ENCODE measurements at regions not wholly inside any gene's neighbourhood (a gene's known extent, or its start where the extent isn't known, plus 50 kb on each side); places are given as distances from the start of the nearest gene placed in this dataset.
A peak's percentile ranks its signal among the peaks of the same experiment; 100 is the strongest.
"Not testable (repeated sequence)": the region's sequence is repeated elsewhere in the genome, so short reads cannot be mapped to it uniquely, and the experiment has no call there.

DNA sequence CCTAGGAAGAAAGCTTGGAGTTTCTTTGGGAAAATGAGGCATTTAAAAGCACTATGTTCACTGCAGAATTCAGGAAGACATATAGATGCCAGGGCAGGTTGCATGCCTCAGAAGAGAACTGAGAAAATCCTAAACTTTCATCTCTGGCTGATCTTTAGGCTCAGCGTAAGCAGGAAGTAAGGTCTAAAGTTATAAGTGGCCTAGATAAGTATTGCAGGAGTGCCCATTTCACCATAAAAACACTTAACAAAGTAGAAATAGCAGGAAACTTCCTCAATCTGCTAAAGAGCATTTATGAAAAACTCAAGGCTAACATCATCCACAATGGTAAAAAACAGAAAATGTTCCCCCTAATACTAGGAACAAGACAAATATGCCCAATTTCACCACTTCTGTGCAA lies 320.3 kb downstream of the BMP2 start:
- no peak for DNase-seq

DNA sequence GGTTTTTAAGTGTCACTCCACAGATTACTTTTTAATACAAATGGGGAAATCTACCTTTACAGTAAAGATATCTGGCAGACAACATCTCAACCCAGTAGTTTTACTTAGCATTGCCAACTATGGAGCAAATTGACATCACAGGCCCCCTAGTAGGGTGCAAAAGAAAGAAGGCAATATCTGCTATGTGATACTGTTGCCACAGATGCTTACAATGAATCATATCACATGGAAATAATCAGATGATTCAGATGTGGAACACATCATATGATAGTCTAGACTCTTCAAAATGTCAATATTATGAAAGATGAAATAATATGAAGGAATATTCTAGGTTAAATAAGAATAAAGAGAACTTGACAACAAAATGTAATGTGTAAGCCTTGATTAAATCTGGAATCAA lies 322.5 kb downstream of the BMP2 start:
- no peak for DNase-seq

DNA sequence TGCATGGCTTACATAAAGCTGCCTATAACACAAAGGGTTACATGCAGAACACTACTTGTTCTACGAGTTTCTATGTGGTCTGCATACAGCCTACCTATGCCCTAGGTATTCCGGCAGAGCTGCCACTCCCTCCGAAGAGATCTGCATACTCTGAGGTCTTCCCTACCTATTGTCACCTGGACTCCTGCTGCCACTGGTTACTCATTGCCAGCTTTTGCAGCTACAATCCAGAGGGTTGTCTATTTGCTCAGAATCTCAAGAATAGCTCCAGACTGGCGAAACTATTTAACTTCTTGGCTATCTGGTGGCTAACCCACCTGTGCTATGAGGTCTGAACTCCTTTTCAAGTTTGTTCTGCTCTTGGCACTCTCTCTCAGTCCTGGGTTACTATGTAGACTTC lies 323.3 kb downstream of the BMP2 start:
- no peak for DNase-seq

DNA sequence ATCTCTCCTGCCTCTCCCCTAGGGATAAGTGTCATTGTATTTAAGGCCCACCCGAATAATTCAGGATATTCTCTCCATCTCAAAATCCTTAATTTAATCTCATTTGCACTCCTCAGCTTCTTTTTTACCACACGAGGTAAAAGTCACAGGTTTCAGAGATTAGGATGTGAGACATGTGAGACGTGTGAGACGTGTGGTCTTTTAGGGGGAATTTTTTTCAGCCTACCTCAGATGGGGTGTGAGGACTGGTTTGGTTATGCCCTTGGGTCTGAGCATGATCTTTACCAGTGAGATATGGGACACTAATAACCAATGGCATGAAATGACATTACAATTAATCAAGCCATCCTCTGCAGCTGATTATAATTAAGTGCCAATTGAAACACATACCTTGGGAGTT lies 324.2 kb downstream of the BMP2 start:
- no peak for DNase-seq

DNA sequence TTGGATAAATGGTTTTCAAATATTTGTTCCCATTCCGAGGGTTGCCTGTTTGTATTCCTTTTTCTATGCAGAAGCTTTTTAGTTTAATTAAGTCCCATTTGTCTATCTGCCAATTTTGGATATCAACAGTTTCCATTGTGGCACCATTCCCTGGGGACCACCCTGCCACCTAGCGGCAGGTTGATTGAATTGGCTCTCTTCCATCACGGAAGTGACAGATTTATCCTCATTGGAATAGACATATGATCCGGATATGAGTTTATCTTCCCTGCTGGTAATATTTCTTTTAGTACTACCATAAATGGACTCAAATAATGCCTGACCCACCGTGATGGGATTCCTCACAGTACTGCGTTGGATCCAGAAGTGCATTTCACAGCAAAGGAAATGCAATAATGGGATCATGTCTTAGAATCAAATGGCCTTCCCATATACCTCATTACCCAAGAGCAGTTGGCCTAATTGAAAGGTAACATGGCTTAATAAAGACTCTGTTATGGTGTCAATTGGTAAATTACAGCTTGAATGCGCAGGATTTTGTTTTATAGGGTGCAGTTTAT lies 327.0 kb downstream of the BMP2 start:
- DNase-seq, result peak; percentile 67

DNA sequence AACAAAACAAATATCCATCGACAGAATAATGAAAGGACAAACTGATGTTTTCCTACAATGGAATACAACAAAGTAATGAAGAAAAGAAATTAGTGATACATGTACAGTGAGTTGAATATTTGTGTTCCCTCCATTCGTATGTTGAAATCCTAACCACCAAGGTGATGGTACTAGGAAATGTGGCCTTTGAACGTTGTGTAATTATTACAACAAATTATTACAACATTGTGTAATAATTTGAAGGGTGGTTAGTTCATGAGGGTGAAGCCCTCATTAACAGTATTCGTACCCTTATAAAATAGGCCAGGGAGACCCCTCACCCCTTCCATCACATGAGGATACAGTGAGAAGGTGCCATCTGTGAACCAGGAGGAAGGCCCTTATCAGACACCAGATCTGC lies 339.4 kb downstream of the BMP2 start:
- DNase-seq, result no peak

DNA sequence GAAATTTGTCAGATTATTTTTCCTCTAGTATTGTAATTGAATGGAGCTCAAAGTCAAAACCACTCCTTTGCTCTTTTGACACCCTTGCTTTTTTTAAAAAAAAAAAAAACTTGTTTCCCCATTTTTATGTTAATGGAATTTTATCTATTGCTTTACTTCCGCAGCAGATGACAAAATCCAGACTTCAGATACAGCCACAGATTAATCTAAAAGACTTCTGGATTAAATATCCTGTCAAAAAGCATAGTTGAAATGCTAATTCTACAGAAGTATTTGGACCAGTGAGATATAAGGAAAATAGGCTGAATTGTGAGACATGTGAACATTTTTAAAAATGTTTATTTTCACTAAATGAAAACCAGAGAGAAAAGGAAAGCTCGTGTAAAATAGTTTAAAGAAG lies 341.4 kb downstream of the BMP2 start:
- no peak for DNase-seq

DNA sequence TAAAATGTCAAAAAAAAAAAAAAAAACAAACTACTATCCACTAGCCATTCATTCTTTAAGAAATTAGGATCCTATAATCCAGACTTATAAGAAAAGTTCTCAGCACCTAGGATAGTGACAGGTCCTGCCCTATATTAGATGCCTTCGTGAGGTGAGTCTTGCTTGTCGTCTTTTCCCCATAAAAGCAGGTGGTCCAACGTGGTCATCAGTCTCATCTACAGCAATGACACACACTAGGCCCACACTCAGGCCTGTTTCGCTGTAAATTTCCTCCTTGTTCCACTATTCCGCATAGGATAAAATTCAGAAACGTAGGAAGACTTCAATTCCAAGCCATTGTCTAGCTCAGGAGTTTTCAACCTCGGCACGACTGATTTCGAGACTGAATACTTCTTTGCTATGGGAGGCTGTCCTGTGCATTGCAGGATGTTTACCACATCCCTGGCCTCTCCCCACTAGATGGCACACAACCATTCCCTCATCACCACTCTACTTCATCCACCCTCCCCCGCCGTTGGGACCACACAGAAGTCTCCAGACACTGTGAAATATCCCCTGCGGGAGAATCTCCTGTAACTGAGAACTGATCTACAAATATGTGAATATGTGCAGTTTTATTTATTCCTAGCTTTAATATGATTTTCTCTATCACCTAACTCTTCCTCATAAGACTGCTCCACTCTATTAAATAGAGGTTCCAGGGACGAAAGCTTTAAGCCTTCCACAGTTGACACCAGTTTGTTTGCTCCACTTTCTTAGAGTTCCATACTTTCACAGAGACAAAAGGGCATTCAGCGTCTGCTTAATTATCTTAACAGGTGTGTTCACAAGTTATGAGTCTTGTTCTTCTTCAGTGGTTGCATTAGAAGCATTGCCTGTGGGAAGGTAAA lies 346.3 kb downstream of the BMP2 start:
- peak; percentile 39 for DNase-seq

DNA sequence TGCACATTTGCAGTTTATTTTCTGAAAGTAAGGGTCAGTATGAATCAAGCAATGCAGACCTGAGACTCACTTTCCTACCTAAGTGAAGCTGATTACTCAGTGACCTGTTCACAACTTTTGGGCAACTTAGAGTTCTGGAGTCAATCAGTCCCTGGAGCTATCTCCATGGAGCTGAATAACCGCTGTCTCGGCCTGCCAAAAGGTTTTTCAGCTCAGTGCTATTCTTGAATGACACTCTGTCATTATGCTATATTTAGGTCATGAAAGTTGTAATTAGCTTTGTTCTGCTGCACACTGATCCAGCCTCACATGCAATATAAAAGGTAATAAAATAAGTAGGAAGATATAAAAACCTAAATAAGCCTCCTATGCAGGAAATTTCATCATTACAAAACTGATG lies 356.0 kb downstream of the BMP2 start:
- DNase-seq, result no peak

DNA sequence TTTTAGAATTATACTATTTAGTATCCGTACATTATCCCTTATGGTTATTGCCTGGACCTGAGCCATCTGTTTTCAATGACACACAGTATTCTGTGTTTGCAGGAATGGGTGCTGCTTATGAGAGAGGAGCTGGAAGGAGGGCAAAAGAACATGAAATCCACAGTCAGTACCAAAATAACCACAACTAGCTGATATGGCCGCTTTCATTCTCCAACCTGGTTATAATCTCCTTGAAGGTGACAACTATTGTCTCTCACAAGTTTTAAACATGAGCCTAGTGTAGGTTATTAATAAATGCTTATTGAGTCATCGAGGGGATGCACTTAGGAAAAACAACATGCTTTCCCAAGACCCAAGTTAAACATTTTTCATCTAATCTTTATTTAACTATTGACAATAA lies 356.6 kb downstream of the BMP2 start:
- no peak for DNase-seq

DNA sequence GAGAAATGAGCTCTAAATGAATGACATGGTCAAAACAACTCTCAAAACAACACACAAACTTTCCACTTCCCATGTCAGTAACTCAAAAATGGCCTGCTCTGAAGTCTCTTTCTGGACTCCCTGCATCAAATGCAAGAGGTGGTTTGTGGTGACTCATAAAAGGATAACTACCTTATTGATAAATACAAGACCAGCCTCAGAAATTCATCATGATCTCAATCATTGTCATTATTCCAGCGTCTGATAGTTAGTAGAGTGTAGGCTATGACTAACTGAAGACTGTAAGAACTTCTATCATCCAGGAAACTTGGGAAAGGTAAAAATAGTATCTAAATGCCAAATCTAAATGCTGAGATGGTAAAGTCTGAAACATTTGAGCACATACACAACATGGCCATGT lies 369.4 kb downstream of the BMP2 start:
- DNase-seq, result no peak

DNA sequence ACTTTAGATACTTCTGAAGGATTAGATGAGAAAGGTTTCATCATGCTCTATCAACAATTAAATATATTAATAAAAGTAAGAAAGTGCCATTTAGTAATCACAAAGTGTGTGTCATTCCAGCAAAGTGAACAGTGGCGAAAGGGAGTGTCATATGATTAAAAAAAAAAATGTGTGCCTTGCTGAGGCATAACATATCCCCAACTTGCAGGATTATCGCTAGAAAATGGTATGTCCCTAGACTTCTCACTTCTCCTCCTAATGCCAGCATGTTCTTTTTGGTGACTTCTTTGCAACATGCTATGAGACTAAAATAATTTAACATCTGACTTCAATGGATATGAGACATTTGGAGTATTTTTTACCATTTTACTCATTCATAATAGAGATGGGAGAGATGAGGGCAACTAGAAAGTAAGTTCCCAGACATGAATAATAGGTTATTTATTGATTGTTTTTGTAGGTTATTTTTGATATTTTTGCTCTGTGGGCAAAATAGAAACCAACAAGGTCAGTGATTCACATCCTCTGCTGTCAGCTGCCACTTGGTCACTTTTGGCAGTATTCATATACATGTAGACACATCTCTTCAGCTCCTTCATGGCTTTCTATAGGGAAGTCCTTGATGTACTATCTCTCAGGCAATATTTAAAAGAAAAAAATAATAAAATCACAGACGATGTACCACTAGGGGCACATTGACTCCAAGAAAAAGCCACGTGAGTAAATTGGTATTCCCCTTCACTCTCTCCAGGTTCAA lies 370.1 kb downstream of the BMP2 start:
- no peak for DNase-seq

DNA sequence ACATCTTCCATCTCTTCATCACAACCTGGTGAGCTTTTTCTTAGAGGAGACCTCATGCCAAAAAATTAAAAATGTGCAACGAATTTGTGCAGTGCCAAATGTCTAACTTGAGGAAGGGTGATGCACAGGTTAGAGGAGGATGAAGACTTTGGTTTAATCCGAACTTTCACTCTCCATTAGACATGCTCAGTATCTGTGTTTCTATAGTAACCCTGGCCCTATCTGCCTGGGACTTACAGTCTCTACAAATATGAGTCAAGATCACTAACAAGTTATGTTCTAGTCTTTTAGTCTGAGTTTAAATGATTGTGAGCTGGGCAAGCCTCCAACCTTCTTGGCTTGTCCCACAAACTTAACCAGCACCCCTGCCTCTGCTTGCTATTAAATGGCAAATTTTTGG lies 377.0 kb downstream of the BMP2 start:
- no peak for DNase-seq

DNA sequence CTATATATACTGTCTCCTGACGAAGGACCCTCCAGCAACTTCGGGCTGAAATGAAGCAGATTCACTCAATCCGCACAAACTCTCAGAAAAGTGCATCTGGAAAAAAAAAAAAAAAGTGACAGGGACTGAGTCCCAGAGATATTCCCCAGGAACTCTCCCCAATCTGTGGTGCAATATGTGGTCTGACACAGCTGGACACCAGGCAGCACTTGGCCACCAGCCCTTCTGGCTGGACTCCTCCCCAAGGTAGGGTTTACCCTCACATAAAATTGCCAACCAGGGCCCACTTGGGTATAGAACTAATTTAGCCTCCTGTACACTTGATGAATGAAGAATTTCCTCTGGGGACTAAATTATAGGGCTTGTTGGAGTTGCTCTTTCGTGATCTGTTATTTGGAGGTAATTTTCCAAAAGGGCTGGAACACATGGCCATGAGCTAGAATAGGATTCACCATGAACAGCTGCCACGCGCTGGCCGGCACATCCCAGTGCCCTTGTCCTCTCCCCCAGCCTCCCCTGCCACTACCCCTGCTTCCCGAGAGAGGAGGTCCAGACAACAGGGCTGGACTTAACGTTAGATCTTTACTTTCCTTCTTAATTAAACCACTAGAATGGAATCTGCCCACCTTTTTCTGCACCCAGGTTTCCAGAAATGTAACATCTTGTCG lies 379.2 kb downstream of the BMP2 start:
- DNase-seq, result no peak

DNA sequence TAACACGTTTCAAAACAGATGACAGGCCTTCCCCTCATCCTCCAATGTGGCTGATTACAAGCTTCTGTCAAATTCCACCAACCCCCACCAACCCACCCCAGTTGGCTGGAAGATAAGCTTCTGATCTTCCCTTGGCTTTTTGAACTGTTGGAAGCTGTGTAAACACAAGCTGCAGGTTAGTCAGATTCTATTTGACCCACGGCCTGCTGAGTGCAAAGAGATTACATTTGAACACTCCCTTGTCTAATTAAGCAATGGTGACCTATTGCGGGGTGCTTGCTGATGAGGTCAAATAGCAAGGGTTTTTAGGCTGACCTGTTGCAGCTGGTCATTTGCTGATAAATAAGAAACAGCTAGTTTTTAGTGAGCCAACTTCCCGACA lies 379.7 kb downstream of the BMP2 start:
- no peak for DNase-seq

DNA sequence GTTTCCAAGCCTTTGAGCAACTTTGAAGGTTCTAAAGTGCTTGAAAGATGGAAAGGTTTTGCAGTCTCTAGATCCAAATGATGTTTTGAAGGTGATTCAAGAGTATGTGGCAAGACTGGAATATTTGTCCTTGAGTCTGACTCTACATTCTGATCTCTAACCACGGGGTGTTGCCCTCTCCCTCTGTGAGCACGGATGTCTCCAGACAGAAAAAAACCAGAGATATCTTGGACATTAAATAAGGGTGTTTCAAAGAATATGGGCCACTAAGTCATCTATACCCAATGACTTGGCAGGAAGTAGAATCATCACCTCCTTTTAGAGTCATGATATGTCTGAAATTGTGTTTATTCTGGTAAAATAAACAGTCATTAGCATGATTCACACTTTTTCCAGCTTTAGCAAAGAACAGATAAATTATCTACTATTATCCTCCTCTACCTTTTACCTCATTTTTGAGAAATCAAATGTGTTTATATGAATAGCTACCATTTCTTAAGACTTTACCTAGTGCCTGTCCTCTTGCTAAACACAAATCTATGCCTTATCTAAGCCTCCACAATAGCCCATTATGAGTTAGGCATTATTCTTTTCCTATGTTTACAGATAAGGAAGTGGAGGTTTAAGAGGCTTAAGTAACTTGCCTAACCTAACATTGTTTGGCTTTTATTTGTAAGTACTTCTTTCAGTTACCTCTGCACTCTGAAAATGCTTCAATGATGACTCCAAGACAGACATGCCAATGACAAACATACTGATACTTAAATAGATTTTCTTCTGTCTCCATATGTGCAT lies 384.4 kb downstream of the BMP2 start:
- no peak for DNase-seq

DNA sequence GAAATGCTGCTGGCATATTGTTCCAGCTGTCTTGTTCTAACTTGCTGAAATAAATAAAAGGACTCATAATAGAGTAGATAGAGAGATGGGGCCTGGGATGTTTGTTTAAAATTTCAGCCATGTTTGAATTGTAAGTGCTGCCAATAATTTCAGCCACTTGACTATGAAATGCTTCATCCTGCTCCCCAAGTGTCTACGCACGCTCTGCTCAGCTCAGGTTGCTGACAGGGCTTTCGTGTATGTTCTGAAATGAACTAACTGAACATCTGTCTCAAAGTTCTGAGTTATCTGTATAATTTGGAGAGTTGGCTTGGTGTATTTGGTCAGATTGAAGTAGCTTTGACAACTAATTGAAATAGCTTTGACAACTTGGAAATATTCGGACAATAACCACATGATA lies 387.8 kb downstream of the BMP2 start:
- DNase-seq, result no peak

DNA sequence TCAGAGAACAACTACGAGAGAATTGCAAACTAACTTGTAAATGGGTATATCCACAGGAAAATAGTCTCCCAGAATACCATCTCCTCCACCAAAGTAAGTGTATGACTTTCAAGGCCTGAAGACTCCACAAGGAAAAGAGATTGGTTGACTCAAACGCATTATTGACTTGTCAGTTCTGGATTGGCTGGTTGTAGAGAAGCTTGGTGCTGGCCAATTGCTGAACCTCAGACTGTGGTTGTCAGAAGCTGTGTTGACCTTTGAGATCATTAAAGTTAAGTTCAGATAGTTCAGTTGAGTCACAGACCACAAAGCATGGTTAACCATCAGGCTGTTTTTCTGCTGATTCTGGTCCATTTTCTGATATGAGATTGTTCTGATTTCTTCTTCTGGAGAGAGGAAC lies 388.3 kb downstream of the BMP2 start:
- no peak for DNase-seq

DNA sequence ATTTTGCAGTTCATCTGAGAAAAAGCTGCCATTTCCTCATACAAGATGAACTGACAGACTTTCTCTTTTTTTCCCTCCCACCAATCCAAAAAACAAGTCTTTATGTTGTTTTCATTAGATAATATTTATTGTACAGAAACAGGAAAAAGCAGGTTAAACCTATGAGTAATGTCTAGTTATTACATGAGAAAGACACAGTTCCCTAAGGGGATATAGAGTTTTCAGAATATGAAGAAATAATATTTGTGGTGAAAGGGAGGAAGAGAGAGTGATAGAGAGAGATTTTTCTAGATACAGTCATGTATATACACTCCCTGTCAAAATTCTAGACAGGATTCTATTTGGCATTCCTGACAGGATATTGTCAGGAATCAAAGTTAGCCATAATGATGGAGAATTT lies 392.4 kb downstream of the BMP2 start:
- DNase-seq, result no peak

DNA sequence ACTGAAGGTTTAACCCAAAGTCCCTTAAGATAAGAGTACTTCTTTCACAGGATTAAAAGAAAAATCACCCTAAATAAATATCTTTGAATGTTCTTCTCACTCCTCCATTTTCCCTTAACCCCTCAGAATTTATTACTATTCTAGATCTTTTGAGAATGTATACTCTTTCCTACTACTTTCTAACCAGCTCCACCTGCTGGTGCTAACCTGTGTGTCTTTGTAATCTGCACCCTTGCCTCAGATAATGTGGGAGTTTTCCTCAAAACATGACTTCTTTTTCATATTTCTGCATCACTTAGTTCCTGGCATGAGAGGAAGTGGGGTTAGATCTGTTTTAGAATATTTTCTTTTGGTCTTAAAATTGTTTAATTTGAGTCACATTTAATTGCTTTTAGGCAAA lies 394.2 kb downstream of the BMP2 start:
- DNase-seq, result peak; percentile 25

DNA sequence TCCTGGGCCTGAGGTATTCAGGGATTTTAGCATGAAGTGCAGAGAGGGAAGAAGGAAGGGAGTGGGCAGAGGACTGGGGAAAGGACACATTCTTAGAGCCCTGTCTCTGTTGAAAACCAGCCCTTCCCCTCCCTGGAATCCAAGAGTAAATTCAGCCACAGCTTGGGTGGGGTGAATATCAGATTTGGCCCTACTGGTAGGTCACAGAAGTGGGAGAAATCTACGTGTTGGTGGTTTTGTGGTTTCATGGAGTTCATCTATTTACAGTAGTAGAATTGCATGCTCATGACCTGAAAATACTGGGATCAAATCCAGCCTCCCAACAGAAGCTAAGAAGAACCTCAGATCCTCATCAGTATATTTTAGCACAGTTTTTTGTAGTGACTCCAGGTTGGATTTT lies 404.4 kb downstream of the BMP2 start:
- DNase-seq, result no peak

DNA sequence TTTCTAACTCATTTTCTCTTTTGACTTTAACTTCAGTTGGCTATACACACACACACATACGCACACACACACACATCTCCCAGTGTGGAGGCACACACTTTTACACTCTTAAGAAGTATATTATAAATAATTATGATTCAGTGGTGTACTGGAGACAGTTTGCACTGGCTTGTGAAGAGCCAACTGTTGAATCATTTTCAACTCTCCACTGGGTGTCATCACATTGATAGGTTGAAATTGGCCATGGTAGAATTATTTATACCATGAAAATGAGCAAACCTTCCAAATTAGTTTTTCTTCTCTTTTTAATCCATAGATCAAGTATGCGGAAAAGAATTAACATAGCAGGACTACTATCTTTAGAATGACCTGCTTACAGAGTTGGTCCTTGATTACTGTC lies 407.1 kb downstream of the BMP2 start:
- no peak for DNase-seq

DNA sequence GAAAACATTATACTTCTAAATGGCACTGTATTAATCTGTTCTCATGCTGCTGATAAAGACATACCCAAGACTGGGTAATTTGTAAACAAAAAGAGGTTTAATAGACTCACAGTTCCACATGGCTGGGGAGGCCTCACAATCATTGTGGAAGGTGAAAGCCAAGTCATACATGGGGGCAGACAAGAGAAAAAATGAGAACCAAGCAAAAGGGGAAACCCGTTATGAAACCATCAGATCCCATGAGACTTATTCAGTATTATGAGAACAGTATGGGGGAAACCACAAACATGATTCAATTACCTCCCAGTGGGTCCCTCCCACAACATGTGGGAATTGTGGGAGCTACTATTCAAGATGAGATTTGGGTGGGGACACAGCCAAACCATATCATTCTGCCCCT lies 408.3 kb downstream of the BMP2 start:
- DNase-seq, result not testable (repeated sequence)

Measured in hematopoietic multipotent progenitor cell treated with erythropoietin and hydrocortisone succinate and interleukin-3 and kit ligand, for 4 days (in vitro differentiated cells).